Mammary epithelial cell (primary cell): ENCODE measurements at regions not wholly inside any gene's neighbourhood (a gene's known extent, or its start where the extent isn't known, plus 50 kb on each side); places are given as distances from the start of the nearest gene placed in this dataset.

ENCODE experiments used
- EZH2 ChIP-seq: IDR thresholded peaks from 2 replicates; pipeline ENCODE4 v1.6.1; 2012; ENCODE audit warnings: low read length, inconsistent platforms, borderline replicate concordance
- TF ChIP-seq, protein P1 (sequence below), 2 donors: IDR thresholded peaks in 1 of 2; conservative IDR thresholded peaks in 1 of 2; 2 replicates each; pipeline ENCODE4 v1.5.1; 2011 to 2012; ENCODE audit warnings: inconsistent platforms in 2 of 2, low read length in 2 of 2, mild to moderate bottlenecking in 2 of 2, control low read depth in 1 of 2, low read depth in 1 of 2; ENCODE audit not compliant: insufficient read depth in 1 of 2; ENCODE audit errors: extremely low read depth in 1 of 2

DNA sequence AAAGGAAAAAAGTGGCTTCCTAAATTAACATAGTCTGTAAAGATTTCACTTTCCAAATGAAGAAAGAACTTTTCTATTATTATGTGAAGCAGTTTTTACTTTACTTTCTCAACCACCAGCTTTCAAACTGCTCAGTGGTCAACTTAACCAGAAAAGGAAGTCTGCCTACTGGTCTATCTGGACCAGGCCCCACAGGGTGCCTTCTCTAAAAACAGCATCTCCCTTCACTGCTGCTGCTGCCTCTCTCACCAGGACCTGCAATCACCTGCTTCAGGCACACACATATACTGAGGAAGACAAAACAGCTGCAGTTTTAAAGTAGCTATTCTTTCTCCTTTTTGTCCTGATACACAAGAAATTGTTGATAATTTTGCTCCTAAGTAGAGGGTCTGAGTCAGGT, 221.3 kb upstream of the DCC start:
- TF ChIP-seq, protein P1, sequence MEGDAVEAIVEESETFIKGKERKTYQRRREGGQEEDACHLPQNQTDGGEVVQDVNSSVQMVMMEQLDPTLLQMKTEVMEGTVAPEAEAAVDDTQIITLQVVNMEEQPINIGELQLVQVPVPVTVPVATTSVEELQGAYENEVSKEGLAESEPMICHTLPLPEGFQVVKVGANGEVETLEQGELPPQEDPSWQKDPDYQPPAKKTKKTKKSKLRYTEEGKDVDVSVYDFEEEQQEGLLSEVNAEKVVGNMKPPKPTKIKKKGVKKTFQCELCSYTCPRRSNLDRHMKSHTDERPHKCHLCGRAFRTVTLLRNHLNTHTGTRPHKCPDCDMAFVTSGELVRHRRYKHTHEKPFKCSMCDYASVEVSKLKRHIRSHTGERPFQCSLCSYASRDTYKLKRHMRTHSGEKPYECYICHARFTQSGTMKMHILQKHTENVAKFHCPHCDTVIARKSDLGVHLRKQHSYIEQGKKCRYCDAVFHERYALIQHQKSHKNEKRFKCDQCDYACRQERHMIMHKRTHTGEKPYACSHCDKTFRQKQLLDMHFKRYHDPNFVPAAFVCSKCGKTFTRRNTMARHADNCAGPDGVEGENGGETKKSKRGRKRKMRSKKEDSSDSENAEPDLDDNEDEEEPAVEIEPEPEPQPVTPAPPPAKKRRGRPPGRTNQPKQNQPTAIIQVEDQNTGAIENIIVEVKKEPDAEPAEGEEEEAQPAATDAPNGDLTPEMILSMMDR (conservative IDR thresholded peaks at IDR 0.05 in 1 of 2, IDR thresholded peaks at IDR 0.05 in 1 of 2; ENCODE audit: extremely low read depth in 1 of 2, insufficient read depth in 1 of 2, low read depth in 1 of 2, low read length in 2 of 2), result no peak
- TF ChIP-seq EZH2, result no peak
